ENCODE measurements at regions not wholly inside any gene's neighbourhood (a gene's known extent, or its start where the extent isn't known, plus 50 kb on each side); places are given as distances from the start of the nearest gene placed in this dataset.

GRCh38 chr3:135803028-135803692 is 162.4 kb upstream of the PPP2R3A start:
- POLR2A ChIA-PET: no interaction called here
- ATAC-seq (replicated peaks in 1 of 4): no peak
- Histone ChIP-seq H3K4me3 (ENCODE audit: control insufficient read depth in 1 of 2, extremely low read depth in 1 of 2, low read length in 1 of 2) (no peak overlapping the region), H3K27ac (ENCODE audit: low read length) (no peak overlapping the region), H3K9me3 (no peaks in the 10 kb centered on the region), H3K27me3 (replicated peaks in 1 of 2; ENCODE audit: control insufficient read depth in 2 of 2, extremely low read depth in 1 of 2, insufficient read depth in 2 of 2, low read length in 1 of 2) (no peaks in the 10 kb centered on the region), H3K4me1 (ENCODE audit: control insufficient read depth in 1 of 2, extremely low read depth in 1 of 2, insufficient read depth in 2 of 2, low read length in 2 of 2) (no peaks in the 10 kb centered on the region), H3K36me3 (ENCODE audit: control insufficient read depth in 2 of 2, extremely low read depth in 1 of 2, insufficient read depth in 1 of 2, low read length in 1 of 2) (no peaks in the 10 kb centered on the region)
- 73% methylated on average over 4 of the region's 10 CpGs for WGBS (ENCODE audit: insufficient coverage)
- CTCF ChIA-PET: no interaction called here
- Mint-ChIP-seq H3K36me3 (no peaks in the 10 kb centered on the region), H3K27me3 (peaks cover 3 to 4% of the 10 kb centered on the region in 2 donors), H3K4me3 (no peak overlapping the region), H3K27ac (no peak overlapping the region), H3K9me3 (no peaks in the 10 kb centered on the region), H3K4me1 (no peaks in the 10 kb centered on the region)
- DNase-seq: no peak

GRCh38 chr3:135805752-135806151 is 159.8 kb upstream of the PPP2R3A start:
- WGBS (ENCODE audit: insufficient coverage): 65% methylated on average over 2 of the region's 3 CpGs
- no peaks in the 10 kb centered on the region for H3K9me3 ChIP-seq
- no peak overlapping the region for H3K4me3 ChIP-seq (ENCODE audit: control insufficient read depth in 1 of 2, extremely low read depth in 1 of 2, low read length in 1 of 2)
- Mint-ChIP-seq H3K4me1 (no peaks in the 10 kb centered on the region), H3K27me3 (peaks cover 3 to 8% of the 10 kb centered on the region in 2 donors), H3K4me3 (no peak overlapping the region), H3K9me3 (no peaks in the 10 kb centered on the region), H3K27ac (no peak overlapping the region), H3K36me3 (no peaks in the 10 kb centered on the region)
- H3K27ac ChIP-seq (ENCODE audit: low read length): no peak overlapping the region
- H3K4me1 ChIP-seq (ENCODE audit: control insufficient read depth in 1 of 2, extremely low read depth in 1 of 2, insufficient read depth in 2 of 2, low read length in 2 of 2): no peaks in the 10 kb centered on the region
- DNase-seq (no peak), ATAC-seq (replicated peaks in 1 of 4) (no peak)
- no peaks in the 10 kb centered on the region for H3K36me3 ChIP-seq (ENCODE audit: control insufficient read depth in 2 of 2, extremely low read depth in 1 of 2, insufficient read depth in 1 of 2, low read length in 1 of 2)
- CTCF ChIA-PET: no interaction called here
- POLR2A ChIA-PET: no interaction called here
- no peaks in the 10 kb centered on the region for H3K27me3 ChIP-seq (replicated peaks in 1 of 2; ENCODE audit: control insufficient read depth in 2 of 2, extremely low read depth in 1 of 2, insufficient read depth in 2 of 2, low read length in 1 of 2)

- ATAC-seq (replicated peaks in 1 of 4) (no peak), DNase-seq (no peak)
- H3K4me1 Mint-ChIP-seq: no peaks in the 10 kb centered on the region
- H3K27ac ChIP-seq (ENCODE audit: low read length): no peak overlapping the region
- H3K9me3 Mint-ChIP-seq: peaks cover 0 to 4% (median 0%) of the 10 kb centered on the region in 3 donors
- WGBS (ENCODE audit: insufficient coverage): 76% methylated on average over 3 of the region's 4 CpGs
- H3K27me3 ChIP-seq (replicated peaks in 1 of 2; ENCODE audit: control insufficient read depth in 2 of 2, extremely low read depth in 1 of 2, insufficient read depth in 2 of 2, low read length in 1 of 2): no peaks in the 10 kb centered on the region
- H3K4me3 ChIP-seq (ENCODE audit: control insufficient read depth in 1 of 2, extremely low read depth in 1 of 2, low read length in 1 of 2): no peak overlapping the region
- CTCF ChIA-PET: no interaction called here
- H3K4me1 ChIP-seq (ENCODE audit: control insufficient read depth in 1 of 2, extremely low read depth in 1 of 2, insufficient read depth in 2 of 2, low read length in 2 of 2): no peaks in the 10 kb centered on the region
- peaks cover 7 to 12% of the 10 kb centered on the region in 2 donors for H3K27me3 Mint-ChIP-seq
- POLR2A ChIA-PET: no interaction called here
- H3K4me3 Mint-ChIP-seq: no peak overlapping the region
- H3K36me3 ChIP-seq (ENCODE audit: control insufficient read depth in 2 of 2, extremely low read depth in 1 of 2, insufficient read depth in 1 of 2, low read length in 1 of 2): no peaks in the 10 kb centered on the region
- H3K36me3 Mint-ChIP-seq: no peaks in the 10 kb centered on the region
- H3K27ac Mint-ChIP-seq: no peak overlapping the region
- no peaks in the 10 kb centered on the region for H3K9me3 ChIP-seq
Measured at GRCh38 chr3:135806317-135806716, 159.2 kb upstream of the PPP2R3A start.

- POLR2A ChIA-PET: no interaction called here
- H3K36me3 Mint-ChIP-seq: no peaks in the 10 kb centered on the region
- Histone ChIP-seq H3K36me3 (ENCODE audit: control insufficient read depth in 2 of 2, extremely low read depth in 1 of 2, insufficient read depth in 1 of 2, low read length in 1 of 2) (no peaks in the 10 kb centered on the region), H3K9me3 (no peaks in the 10 kb centered on the region), H3K4me3 (ENCODE audit: control insufficient read depth in 1 of 2, extremely low read depth in 1 of 2, low read length in 1 of 2) (no peak overlapping the region), H3K27me3 (replicated peaks in 1 of 2; ENCODE audit: control insufficient read depth in 2 of 2, extremely low read depth in 1 of 2, insufficient read depth in 2 of 2, low read length in 1 of 2) (no peaks in the 10 kb centered on the region), H3K4me1 (ENCODE audit: control insufficient read depth in 1 of 2, extremely low read depth in 1 of 2, insufficient read depth in 2 of 2, low read length in 2 of 2) (no peaks in the 10 kb centered on the region), H3K27ac (ENCODE audit: low read length) (no peak overlapping the region)
- WGBS (ENCODE audit: insufficient coverage): no CpG with 5 or more reads among the region's 1 CpG
- no peaks in the 10 kb centered on the region for H3K4me1 Mint-ChIP-seq
- DNase-seq: no peak
- peaks cover 6 to 12% of the 10 kb centered on the region in 2 donors for H3K27me3 Mint-ChIP-seq
- H3K27ac Mint-ChIP-seq: no peak overlapping the region
- no peak overlapping the region for H3K4me3 Mint-ChIP-seq
- no peak for ATAC-seq (replicated peaks in 1 of 4)
- H3K9me3 Mint-ChIP-seq: peaks cover 0 to 4% (median 0%) of the 10 kb centered on the region in 3 donors
- CTCF ChIA-PET: no interaction called here
Measured at GRCh38 chr3:135807879-135808278, 157.6 kb upstream of the PPP2R3A start.

GRCh38 chr3:135809021-135809634 is 156.4 kb upstream of the PPP2R3A start:
- POLR2A ChIA-PET: no interaction called here
- Mint-ChIP-seq H3K4me3 (no peak overlapping the region), H3K27ac (no peak overlapping the region), H3K27me3 (peaks cover 4 to 12% of the 10 kb centered on the region in 2 donors), H3K4me1 (no peaks in the 10 kb centered on the region), H3K9me3 (peaks cover 0 to 4% (median 0%) of the 10 kb centered on the region in 3 donors), H3K36me3 (no peaks in the 10 kb centered on the region)
- CTCF ChIA-PET: no interaction called here
- Histone ChIP-seq H3K4me3 (ENCODE audit: control insufficient read depth in 1 of 2, extremely low read depth in 1 of 2, low read length in 1 of 2) (no peak overlapping the region), H3K27me3 (replicated peaks in 1 of 2; ENCODE audit: control insufficient read depth in 2 of 2, extremely low read depth in 1 of 2, insufficient read depth in 2 of 2, low read length in 1 of 2) (no peaks in the 10 kb centered on the region), H3K9me3 (no peaks in the 10 kb centered on the region), H3K27ac (ENCODE audit: low read length) (no peak overlapping the region), H3K36me3 (ENCODE audit: control insufficient read depth in 2 of 2, extremely low read depth in 1 of 2, insufficient read depth in 1 of 2, low read length in 1 of 2) (no peaks in the 10 kb centered on the region), H3K4me1 (ENCODE audit: control insufficient read depth in 1 of 2, extremely low read depth in 1 of 2, insufficient read depth in 2 of 2, low read length in 2 of 2) (no peaks in the 10 kb centered on the region)
- no peak for ATAC-seq (replicated peaks in 1 of 4)
- no peak for DNase-seq
- 67% methylated on average over 1 of the region's 4 CpGs for WGBS (ENCODE audit: insufficient coverage)

- H3K4me3 Mint-ChIP-seq: no peak overlapping the region
- DNase-seq: no peak
- Histone ChIP-seq H3K36me3 (ENCODE audit: control insufficient read depth in 2 of 2, extremely low read depth in 1 of 2, insufficient read depth in 1 of 2, low read length in 1 of 2) (no peaks in the 10 kb centered on the region), H3K4me1 (ENCODE audit: control insufficient read depth in 1 of 2, extremely low read depth in 1 of 2, insufficient read depth in 2 of 2, low read length in 2 of 2) (no peaks in the 10 kb centered on the region), H3K4me3 (ENCODE audit: control insufficient read depth in 1 of 2, extremely low read depth in 1 of 2, low read length in 1 of 2) (no peak overlapping the region), H3K27me3 (replicated peaks in 1 of 2; ENCODE audit: control insufficient read depth in 2 of 2, extremely low read depth in 1 of 2, insufficient read depth in 2 of 2, low read length in 1 of 2) (peaks cover 0 to 3% of the 10 kb centered on the region in 2 experiments), H3K27ac (ENCODE audit: low read length) (no peak overlapping the region), H3K9me3 (no peaks in the 10 kb centered on the region)
- 77% methylated on average over 5 of the region's 8 CpGs for WGBS (ENCODE audit: insufficient coverage)
- ChIA-PET POLR2A (no interaction called here), CTCF (no interaction called here)
- peaks cover 0 to 4% (median 0%) of the 10 kb centered on the region in 3 donors for H3K9me3 Mint-ChIP-seq
- ATAC-seq (replicated peaks in 1 of 4): no peak
- H3K4me1 Mint-ChIP-seq: no peaks in the 10 kb centered on the region
- H3K27ac Mint-ChIP-seq: no peak overlapping the region
- H3K27me3 Mint-ChIP-seq: peaks cover 4 to 12% of the 10 kb centered on the region in 2 donors
- no peaks in the 10 kb centered on the region for H3K36me3 Mint-ChIP-seq
Measured at GRCh38 chr3:135811651-135812050, 153.9 kb upstream of the PPP2R3A start.
